GM12878 (cell line): ENCODE measurements at regions not wholly inside any gene's neighbourhood (a gene's known extent, or its start where the extent isn't known, plus 50 kb on each side); places are given as distances from the start of the nearest gene placed in this dataset.

Experiments used
- ATAC-seq: fragments of 200-7000 bp; cut with Tn5 transposase; 3 replicates; pipeline ENCODE4 v1.9.1; 2020; ENCODE audit warnings: mild to moderate bottlenecking, moderate library complexity
- BruUV-seq: library from RNA; stranded (reverse); fragments of 400-500 nt; replicated peaks from 2 replicates; lab custom pipeline; 2021; lab: Mats Ljungman, UMichigan
- CTCF ChIA-PET: fragments of 300-600 bp; sonication (Branson Sonifier 250); formaldehyde crosslinking; extraction: SDS; loops from one replicate; lab custom pipeline; 2021; ENCODE audit warnings: inconsistent platforms; lab: Yijun Ruan, JAX
- POLR2A ChIA-PET: fragments of 350-600 bp; formaldehyde crosslinking; extraction: SDS; loops from one replicate; lab custom pipeline; 2021; ENCODE audit warnings: inconsistent platforms; lab: Charles Lee
- RAD21 ChIA-PET: fragments of 300-600 bp; sonication (Branson Sonifier 250); formaldehyde crosslinking; loops from one replicate; lab custom pipeline; 2023; ENCODE audit warnings: antibody characterized with exemption; ENCODE audit not compliant: unreplicated experiment; lab: Charles Lee
- SMC1A ChIA-PET: fragments of 300-600 bp; sonication (Branson Sonifier 250); formaldehyde crosslinking; loops from one replicate; lab custom pipeline; 2023; ENCODE audit not compliant: unreplicated experiment, uncharacterized antibody; lab: Charles Lee
- DNase-seq: peaks from one replicate; pipeline ENCODE4 v3.0.0-alpha.2; 2011; ENCODE audit warnings: low read depth, low spot score
- FAIRE-seq: peaks from 3 replicates; lab custom pipeline; 2011; peaks lifted over from hg19 to GRCh38; lab: Jason Lieb, UNC
- H2AFZ ChIP-seq: 2 replicates; pipeline ENCODE4 v1.6.0; 2011; ENCODE audit warnings: low read depth, low read length, control low read depth; ENCODE audit not compliant: control insufficient read depth
- H3K27ac ChIP-seq: 2 replicates; pipeline ENCODE4 v1.5.1; 2011; ENCODE audit warnings: control low read depth; ENCODE audit not compliant: control insufficient read depth, insufficient read depth
- H3K27me3 ChIP-seq, 2 experiments: replicated peaks in 1 of 2; 2 replicates each; pipeline versions ENCODE4 v1.6.0 to v1.6.1; 2011; ENCODE audit warnings: low read length in 1 of 2; ENCODE audit not compliant: control insufficient read depth in 2 of 2, insufficient read depth in 2 of 2
- H3K36me3 ChIP-seq, 2 experiments: 2 replicates each; pipeline ENCODE4 v1.5.1; 2011; ENCODE audit warnings: low read length in 1 of 2; ENCODE audit not compliant: control insufficient read depth in 2 of 2, insufficient read depth in 2 of 2
- H3K4me1 ChIP-seq: 2 replicates; pipeline ENCODE4 v1.6.1; 2011; ENCODE audit warnings: mild to moderate bottlenecking, low read length, moderate library complexity, mixed read lengths; ENCODE audit not compliant: control insufficient read depth, insufficient read depth
- H3K4me2 ChIP-seq: 2 replicates; pipeline ENCODE4 v1.6.0; 2011; ENCODE audit warnings: control low read depth; ENCODE audit not compliant: control insufficient read depth, insufficient read depth
- H3K4me3 ChIP-seq: fragments of 200-600 bp; sonication (generic); 2 replicates; pipeline ENCODE4 v1.5.1; 2016
- H3K79me2 ChIP-seq: 2 replicates; pipeline ENCODE4 v1.6.0; 2011; ENCODE audit warnings: low read length; ENCODE audit not compliant: control insufficient read depth, insufficient read depth
- H3K9ac ChIP-seq: 2 replicates; pipeline ENCODE4 v1.8.0; 2011; ENCODE audit warnings: low read length, control low read depth, mixed read lengths; ENCODE audit not compliant: control insufficient read depth, insufficient read depth
- H3K9me3 ChIP-seq: replicated peaks from 3 replicates; pipeline ENCODE4 v1.5.1; 2011; ENCODE audit warnings: mild to moderate bottlenecking, low read length; ENCODE audit not compliant: control insufficient read depth, insufficient read depth
- H4K20me1 ChIP-seq: 2 replicates; pipeline ENCODE4 v1.6.0; 2011; ENCODE audit not compliant: control insufficient read depth, insufficient read depth
- CBX5 ChIP-seq: sonication (generic); IDR thresholded peaks from 2 replicates; pipeline ENCODE4 v1.6.1; 2016; ENCODE audit warnings: low read depth, moderate library complexity, mild to moderate bottlenecking, inconsistent platforms
- CREM ChIP-seq: IDR thresholded peaks from 2 replicates; pipeline ENCODE4 v1.6.1; 2014; ENCODE audit warnings: antibody characterized with exemption, low read depth
- EGR1 ChIP-seq, 2 experiments: IDR thresholded peaks; 1 replicate in 1 of 2; 2 replicates in 1 of 2; pipeline ENCODE4 v1.6.1; 2011 to 2012; ENCODE audit warnings: low read depth in 2 of 2, low read length in 2 of 2, borderline replicate concordance in 1 of 2, mild to moderate bottlenecking in 1 of 2, moderate library complexity in 1 of 2
- HCFC1 ChIP-seq: fragments of 150-350 bp; IDR thresholded peaks from 2 replicates; pipeline ENCODE4 v1.6.1; 2014; ENCODE audit warnings: low read length
- JUND ChIP-seq: IDR thresholded peaks from 2 replicates; pipeline ENCODE4 v1.6.1; 2012; ENCODE audit warnings: low read depth, mild to moderate bottlenecking, low read length, improper control_type of control experiment, moderate library complexity
- PAX8 ChIP-seq: fragments of 450-650 bp; IDR thresholded peaks from 2 replicates; pipeline ENCODE4 v1.6.1; 2017; ENCODE audit warnings: mild to moderate bottlenecking, moderate library complexity
- SIX5 ChIP-seq: IDR thresholded peaks from 2 replicates; pipeline ENCODE4 v1.6.1; 2011; ENCODE audit warnings: mild to moderate bottlenecking, low read depth, low read length, moderate library complexity; ENCODE audit not compliant: severe bottlenecking
- SP1 ChIP-seq: IDR thresholded peaks from one replicate; pipeline ENCODE4 v1.6.1; 2011; ENCODE audit warnings: low read depth, low read length
- TBL1XR1 ChIP-seq: IDR thresholded peaks from 2 replicates; pipeline ENCODE4 v1.6.1; 2012; ENCODE audit warnings: low read depth, low read length, improper control_type of control experiment
- ZNF207 ChIP-seq: fragments of 450-650 bp; IDR thresholded peaks from 2 replicates; pipeline ENCODE4 v1.6.1; 2014; ENCODE audit warnings: antibody characterized with exemption, mild to moderate bottlenecking, borderline replicate concordance
- ZNF622 ChIP-seq: fragments of 450-650 bp; IDR thresholded peaks from 2 replicates; pipeline ENCODE4 v1.6.1; 2017; ENCODE audit warnings: mild to moderate bottlenecking, inconsistent platforms
- WGBS: methylation state at CpG from one replicate; pipeline ENCODE4 v1.1.6; 2016; ENCODE audit warnings: low lambda C conversion rate; ENCODE audit not compliant: insufficient replicate concordance, insufficient coverage; ENCODE audit errors: missing lambda C conversion rate; 5-methylcytosine and 5-hydroxymethylcytosine counted together
- in situ Hi-C: fragments of 300-500 bp; cut with MboI; formaldehyde crosslinking; loops from 9 replicates; pipeline ENCODE4 v1.14.3; 2018; ENCODE audit warnings: mixed read lengths
- intact Hi-C: fragments of 100-400 bp; cut with micrococcal nuclease; formaldehyde crosslinking; loops from one replicate; pipeline ENCODE4 v1.14.2; 2022; ENCODE audit not compliant: unreplicated experiment
- TF ChIP-seq, protein P1 (sequence below): IDR thresholded peaks from 2 replicates; pipeline ENCODE4 v1.6.1; 2012; ENCODE audit warnings: low read length, inconsistent platforms
- TF ChIP-seq, protein P2 (sequence below): IDR thresholded peaks from 2 replicates; pipeline ENCODE4 v1.6.1; 2012; ENCODE audit warnings: low read depth, low read length, improper control_type of control experiment

DNA sequence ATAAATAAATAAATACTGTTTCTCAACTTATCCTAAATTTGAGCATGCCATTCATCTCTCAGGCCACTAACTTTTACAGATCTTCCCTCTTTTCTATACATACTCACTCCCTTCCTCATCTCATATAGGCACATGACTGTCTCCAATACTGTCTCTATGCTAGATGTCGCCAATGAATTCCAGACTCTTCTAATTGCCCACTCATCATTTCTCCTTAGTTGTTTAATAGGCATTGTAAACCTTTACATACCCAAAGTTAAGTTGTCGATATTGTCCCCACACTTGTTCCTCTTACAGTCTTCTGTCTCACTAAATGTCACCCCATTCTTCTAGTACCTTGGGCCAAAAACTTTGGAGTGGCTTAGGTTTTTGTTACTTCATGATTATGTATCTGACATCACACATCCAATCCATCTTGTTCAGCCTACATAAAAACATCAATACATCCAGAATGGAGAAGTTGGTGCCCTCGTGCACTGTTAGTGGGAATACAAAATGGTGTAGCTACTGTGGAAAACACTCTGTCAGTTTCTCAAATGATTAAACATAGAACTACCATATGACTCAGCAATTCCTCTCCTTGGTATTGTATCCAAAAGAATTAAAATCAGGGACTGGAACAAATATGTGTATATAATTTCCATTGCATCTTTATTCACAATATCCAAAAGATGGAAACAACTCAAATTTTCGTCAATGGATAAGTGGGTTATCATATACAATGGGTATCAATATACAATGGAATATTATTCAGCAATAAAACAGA, 935.1 kb downstream of the SLC4A3 start:
- SMC1A ChIA-PET = no interaction called here
- Histone ChIP-seq H3K4me1 (no peaks in the 10 kb centered on the region), H4K20me1 (no peaks in the 10 kb centered on the region), H3K27me3 (no peaks in the 10 kb centered on the region), H3K36me3 (no peaks in the 10 kb centered on the region), H3K79me2 (no peaks in the 10 kb centered on the region), H3K27ac (no peak overlapping the region), H3K9ac (no peak overlapping the region), H3K4me2 (no peak overlapping the region), H2AFZ (no peak overlapping the region), H3K9me3 (no peaks in the 10 kb centered on the region), H3K4me3 (no peak overlapping the region)
- POLR2A ChIA-PET = no interaction called here
- no peak for ATAC-seq
- 13% methylated on average over 4 of the region's 4 CpGs for WGBS
- no TSS peak for BruUV-seq
- intact Hi-C loops (no loop called here), in situ Hi-C loops (no loop called here)
- RAD21 ChIA-PET = no interaction called here
- TF ChIP-seq SP1 (no peak), JUND (no peak), CBX5 (no peak), ZNF622 (no peak)
- FAIRE-seq = no peak
- CTCF ChIA-PET = no interaction called here
- no peak for DNase-seq

DNA sequence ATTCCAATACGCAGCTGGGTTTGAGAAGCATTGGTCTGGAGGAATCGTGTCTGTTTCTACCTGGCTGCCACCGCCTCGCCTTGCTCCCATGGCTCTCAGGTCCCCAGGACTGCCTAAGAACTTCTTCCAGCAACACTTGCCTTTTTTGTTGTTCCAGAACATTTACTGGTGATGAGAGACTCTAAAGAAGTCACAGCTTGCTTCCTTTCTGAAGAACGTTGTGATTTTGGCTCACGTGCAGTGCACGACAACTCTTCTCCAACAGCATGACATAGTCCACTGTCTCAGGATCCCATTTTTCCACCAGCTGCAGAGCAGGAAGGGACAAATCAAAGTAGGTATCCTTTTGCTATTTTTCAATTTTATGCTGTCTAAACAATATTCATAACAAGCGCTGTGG, 940.9 kb downstream of the SLC4A3 start:
- SMC1A ChIA-PET = no interaction called here
- CTCF ChIA-PET = no interaction called here
- Histone ChIP-seq H3K36me3 (no peaks in the 10 kb centered on the region), H3K9me3 (no peaks in the 10 kb centered on the region), H3K4me3 (no peak overlapping the region), H3K27me3 (no peaks in the 10 kb centered on the region), H3K4me2 (no peak overlapping the region), H2AFZ (no peak overlapping the region), H3K9ac (no peak overlapping the region), H4K20me1 (no peaks in the 10 kb centered on the region), H3K4me1 (no peaks in the 10 kb centered on the region), H3K79me2 (no peaks in the 10 kb centered on the region), H3K27ac (no peak overlapping the region)
- in situ Hi-C loops (no loop called here), intact Hi-C loops (no loop called here)
- BruUV-seq = no TSS peak
- POLR2A ChIA-PET = no interaction called here
- RAD21 ChIA-PET = no interaction called here
- DNase-seq (no peak), FAIRE-seq (no peak), ATAC-seq (no peak)
- TF ChIP-seq SIX5 (no peak), PAX8 (no peak), HCFC1 (no peak), EGR1 (IDR thresholded peaks at IDR 0.05; ENCODE audit: borderline replicate concordance in 1 of 2, low read depth in 2 of 2, low read length in 2 of 2) (no peak), ZNF207 (no peak), TBL1XR1 (no peak), CREM (no peak)
- TF ChIP-seq, protein P1, sequence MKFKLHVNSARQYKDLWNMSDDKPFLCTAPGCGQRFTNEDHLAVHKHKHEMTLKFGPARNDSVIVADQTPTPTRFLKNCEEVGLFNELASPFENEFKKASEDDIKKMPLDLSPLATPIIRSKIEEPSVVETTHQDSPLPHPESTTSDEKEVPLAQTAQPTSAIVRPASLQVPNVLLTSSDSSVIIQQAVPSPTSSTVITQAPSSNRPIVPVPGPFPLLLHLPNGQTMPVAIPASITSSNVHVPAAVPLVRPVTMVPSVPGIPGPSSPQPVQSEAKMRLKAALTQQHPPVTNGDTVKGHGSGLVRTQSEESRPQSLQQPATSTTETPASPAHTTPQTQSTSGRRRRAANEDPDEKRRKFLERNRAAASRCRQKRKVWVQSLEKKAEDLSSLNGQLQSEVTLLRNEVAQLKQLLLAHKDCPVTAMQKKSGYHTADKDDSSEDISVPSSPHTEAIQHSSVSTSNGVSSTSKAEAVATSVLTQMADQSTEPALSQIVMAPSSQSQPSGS = no peak
- TF ChIP-seq, protein P2, sequence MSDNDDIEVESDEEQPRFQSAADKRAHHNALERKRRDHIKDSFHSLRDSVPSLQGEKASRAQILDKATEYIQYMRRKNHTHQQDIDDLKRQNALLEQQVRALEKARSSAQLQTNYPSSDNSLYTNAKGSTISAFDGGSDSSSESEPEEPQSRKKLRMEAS = no peak
- 38% methylated on average over 8 of the region's 8 CpGs for WGBS
